CD1c-positive myeloid dendritic cell (primary cell): ENCODE measurements at regions not wholly inside any gene's neighbourhood (a gene's known extent, or its start where the extent isn't known, plus 50 kb on each side); places are given as distances from the start of the nearest gene placed in this dataset.
"Not testable (repeated sequence)": the region's sequence is repeated elsewhere in the genome, so short reads cannot be mapped to it uniquely, and the experiment has no call there.

Source experiments
- DNase-seq: peaks from one replicate; pipeline ENCODE4 v3.0.0-alpha.2; 2016; ENCODE audit errors: extremely low spot score

- no peak for DNase-seq
Measured at GRCh38 chr20:61086031-61086430, 166.0 kb upstream of the CDH4 start.

GRCh38 chr20:61090541-61090940 is 161.5 kb upstream of the CDH4 start:
- no peak for DNase-seq

DNA sequence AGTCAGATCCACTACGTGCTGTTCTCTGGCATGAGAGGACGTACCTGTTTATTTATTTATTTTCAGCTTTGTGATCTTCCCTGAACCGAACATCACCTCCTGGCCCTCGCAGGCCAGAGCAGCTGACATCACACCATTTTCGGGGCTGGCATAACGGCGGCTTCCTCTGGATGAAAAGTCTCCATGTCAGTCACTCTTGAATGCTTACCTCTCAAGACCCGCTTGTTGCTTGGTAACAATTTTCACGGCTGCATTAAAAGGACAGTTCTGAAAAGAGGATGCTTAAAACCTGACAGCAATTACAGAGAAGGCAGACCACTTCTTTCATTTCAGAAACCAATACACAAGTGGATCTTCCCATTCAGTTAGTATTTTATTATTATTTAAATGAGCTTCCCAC is 159.8 kb upstream of the CDH4 start:
- no peak for DNase-seq

DNA sequence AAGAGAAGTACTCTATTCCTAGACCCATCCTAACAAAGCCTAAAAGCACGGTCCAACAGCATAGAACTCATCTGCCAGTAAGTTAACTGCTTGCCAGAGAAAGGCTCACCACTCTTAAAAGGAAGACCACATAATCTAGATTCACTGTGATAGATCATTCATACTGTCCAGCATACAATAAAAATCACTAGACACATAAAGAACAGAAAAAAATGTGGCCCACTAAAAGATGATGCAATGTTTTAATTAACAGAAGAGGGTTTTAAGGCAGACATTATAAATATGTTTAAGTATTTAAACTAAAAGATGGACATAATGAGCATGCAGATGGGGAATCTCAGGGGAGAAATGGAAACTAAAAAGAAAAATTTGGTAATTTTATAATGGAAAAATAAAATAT is 157.5 kb upstream of the CDH4 start:
- no peak for DNase-seq

- no peak for DNase-seq
Measured at GRCh38 chr20:61096463-61096862, 155.6 kb upstream of the CDH4 start.

DNA sequence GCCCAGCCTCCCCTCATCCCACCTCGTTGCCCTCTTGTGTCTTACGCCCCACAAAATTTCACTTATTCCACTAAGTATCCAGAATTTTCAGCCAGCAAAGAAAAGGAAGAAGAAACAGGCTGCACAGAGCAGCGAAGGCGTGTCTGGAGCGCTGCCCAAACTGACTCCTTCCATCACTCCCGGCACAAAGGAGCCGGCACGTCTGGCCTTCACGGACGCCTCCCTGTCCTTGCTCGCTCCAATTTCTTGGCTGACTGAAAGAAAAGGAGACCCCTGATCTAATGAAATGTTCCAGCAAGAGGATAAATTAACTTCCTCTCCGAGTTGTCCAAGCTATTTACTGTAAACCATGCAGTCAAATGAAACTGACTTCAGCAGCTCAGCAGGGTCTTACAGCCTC is 152.3 kb upstream of the CDH4 start:
- DNase-seq = no peak

GRCh38 chr20:61100489-61100888 is 151.6 kb upstream of the CDH4 start:
- DNase-seq = no peak

DNA sequence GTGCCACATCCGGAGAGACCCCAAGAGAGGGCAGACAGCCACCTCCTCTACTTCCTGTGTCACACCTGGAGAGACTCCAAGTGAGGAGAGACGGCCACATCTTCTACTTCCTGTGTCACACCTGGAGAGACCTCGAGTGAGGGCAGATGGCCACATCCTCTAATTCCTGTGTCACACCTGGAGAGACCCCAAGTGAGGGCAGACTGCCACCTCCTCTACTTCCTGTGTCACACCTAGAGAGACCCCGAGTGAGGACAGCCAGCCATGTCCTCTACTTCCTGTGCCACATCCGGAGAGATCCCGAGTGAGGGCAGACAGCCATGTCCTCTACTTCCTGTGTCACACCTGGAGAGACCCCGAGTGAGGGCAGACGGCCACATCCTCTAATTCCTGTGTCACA is 150.7 kb upstream of the CDH4 start:
- not testable (repeated sequence) for DNase-seq

DNA sequence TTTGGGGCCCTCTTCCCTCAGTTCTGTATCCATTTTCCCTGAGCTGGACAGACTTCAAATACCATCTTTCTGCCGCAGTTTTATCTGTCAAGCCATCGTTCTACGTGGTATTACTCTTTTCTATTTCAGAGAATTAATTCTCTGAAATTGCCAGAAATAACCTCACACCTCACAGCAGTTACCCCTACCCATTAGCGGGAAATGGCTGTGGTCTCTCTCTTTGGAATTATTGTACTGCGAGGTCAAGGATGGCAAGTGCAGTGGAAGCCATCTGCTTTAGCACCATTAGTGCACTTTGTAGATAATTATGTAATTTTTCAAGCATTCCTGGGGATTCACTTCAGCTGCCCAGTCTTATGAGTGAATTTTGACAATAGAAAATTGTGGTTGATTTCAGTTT is 147.8 kb upstream of the CDH4 start:
- DNase-seq = no peak

GRCh38 chr20:61105395-61105794 is 146.7 kb upstream of the CDH4 start:
- no peak for DNase-seq

DNA sequence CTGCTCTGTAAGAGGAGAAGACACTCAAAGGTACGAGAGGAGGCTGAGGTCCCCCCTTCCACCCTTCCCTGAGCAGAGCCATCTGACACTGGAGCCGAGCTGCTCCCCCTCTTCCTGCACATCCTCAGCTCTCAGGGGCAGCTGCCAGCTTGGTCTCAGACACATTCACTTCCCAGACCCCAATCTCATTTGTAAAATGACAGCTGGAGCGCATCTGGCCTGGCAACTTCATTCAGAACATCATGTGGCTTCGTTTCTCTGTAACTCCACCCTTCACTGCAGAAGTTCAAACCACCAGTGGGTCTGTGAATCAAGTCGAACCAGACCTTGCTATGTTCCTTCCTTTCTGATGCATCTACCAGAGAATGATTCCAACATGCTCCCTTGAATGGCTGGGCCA is 145.6 kb upstream of the CDH4 start:
- no peak for DNase-seq

DNA sequence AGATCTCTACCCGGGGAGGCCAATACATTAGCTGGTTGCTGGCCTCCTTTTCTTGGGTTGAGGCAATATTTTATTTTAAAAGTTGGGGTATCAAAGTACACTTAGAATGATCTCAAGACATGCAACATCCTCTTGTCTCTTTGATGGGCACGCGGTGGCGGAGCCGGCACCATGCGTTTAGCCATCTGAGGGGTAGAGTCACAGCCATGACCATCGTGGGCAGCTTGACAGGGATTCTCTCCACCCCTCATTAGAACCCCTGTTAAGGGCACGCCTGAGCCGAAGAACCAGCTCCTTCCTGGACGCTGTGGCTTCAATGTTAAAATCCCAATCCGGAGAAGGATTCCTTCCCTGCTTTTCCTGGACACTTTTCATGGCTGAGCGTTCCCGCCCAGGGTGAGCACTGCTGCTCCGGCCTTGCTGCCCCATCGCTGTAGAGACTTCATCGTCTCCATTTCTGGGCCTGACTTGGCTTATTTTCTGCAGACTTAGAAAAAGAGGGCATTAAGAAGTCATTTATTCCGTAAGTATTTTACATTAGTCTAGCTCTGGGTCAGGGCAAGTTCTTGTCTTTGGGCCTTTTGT is 142.7 kb upstream of the CDH4 start:
- DNase-seq = no peak

GRCh38 chr20:61112515-61112914 is 139.5 kb upstream of the CDH4 start:
- no peak for DNase-seq

DNA sequence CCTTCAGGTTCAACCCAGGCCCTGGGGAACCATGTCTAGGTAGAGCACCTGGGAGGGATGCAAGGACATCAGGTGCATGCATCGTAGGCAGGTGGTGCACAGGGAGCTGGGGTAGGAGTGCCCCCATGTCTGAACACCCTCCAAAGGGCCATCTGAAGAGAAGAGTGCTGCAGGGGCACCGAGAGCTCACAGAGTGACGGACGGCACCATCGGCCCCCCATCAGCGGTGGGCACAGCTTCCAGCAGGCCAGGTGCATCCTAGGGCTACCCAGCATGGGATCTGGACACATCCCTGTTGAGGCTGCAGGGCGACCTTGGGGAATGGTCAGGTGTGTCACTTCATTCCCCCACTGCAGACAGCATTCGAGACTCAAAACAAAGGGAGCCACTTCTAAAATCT is 138.3 kb upstream of the CDH4 start:
- no peak for DNase-seq

- DNase-seq = no peak
Measured at GRCh38 chr20:61114493-61115175, 137.4 kb upstream of the CDH4 start.

DNA sequence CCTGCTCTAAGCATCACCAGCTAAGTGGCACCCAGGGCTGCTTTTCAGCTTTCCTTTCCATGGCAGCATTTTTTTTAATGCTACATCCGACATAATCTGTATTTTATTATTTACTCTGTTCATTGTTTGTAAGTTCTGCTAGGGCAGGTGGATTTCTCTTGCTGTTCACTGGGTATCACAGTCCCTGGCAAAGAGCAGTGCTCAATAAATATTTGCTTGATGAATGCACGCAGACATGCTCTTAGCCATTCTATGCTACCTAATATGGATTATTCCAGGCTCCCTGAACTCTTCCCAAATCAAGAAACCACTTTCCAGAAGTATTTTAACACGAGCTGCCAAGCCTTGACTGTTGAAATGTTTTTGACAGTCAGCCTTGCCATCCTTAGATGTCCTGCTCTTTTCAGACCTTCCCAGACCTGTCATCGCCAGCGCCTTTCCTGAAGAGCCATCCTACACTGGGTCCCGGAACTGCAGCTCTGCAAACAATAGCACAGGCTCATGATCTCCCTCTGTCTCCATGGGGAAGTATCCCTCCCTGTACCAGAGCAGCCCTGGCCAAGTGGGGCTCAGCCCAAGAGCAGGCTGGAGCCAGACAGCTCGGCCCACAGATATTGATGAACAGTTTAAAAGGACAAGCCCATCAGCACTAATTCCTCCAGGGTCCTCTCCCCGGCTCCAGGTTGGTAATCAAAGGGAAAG is 136.5 kb upstream of the CDH4 start:
- no peak for DNase-seq

- no peak for DNase-seq
Measured at GRCh38 chr20:61117725-61118124, 134.3 kb upstream of the CDH4 start.

GRCh38 chr20:61118429-61119224 is 133.4 kb upstream of the CDH4 start:
- no peak for DNase-seq

- no peak for DNase-seq
Measured at GRCh38 chr20:61119273-61119672, 132.8 kb upstream of the CDH4 start.

- DNase-seq = peak; percentile 31
Measured at GRCh38 chr20:61119794-61120410, 132.2 kb upstream of the CDH4 start.

DNA sequence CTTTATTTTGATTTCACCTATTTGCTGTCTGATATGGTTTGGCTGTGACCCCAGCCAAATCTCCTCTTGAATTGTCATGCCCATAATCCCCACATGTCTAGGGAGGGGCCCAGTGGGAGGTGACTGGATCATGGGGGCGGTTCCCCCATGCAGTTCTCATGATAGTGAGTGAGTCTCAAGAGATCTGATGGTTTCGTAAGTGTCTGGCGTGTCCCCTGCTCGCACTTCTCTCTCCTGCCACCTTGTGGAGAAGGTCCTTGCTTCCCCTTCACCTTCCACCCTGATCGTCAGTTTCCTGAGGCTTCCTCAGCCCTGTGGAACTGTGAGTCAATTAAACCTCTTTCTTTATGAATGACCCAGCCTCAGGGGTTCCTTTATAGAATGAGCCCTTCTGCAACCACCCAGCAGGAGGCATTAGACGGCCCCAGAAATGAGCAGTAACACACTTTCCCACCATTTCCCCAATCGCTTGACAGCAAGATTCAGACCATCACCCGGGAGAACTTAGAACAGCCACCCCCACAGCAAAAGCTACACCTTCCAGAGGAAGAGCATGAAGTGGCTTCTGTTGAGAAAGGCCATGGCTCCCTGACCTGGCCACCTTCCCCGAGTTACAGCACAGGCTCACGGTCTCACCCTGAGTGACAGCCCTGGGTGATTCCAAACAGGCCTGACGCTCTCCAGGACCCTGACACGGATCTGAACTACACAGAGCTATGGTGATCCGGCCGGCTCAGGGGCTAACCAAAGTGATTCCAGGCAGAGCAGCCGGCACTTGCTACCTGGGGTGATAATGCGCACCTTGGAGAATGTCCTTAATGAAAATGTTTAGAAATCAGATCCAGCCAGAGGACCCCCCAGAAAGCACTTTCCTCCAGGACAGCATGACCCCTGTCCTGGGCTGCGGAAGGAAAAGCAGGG is 131.2 kb upstream of the CDH4 start:
- DNase-seq = peak; percentile 67
